HEK293 (cell line): ENCODE measurements at regions not wholly inside any gene's neighbourhood (a gene's known extent, or its start where the extent isn't known, plus 50 kb on each side); places are given as distances from the start of the nearest gene placed in this dataset.

Experiments used
- CTCF ChIA-PET: fragments of 350-600 bp; formaldehyde crosslinking; extraction: SDS; loops from one replicate; lab custom pipeline; 2021; ENCODE audit warnings: antibody characterized with exemption; lab: Yijun Ruan, JAX
- POLR2A ChIA-PET: fragments of 300-600 bp; formaldehyde crosslinking; extraction: SDS; loops from one replicate; lab custom pipeline; 2020; ENCODE audit warnings: antibody characterized with exemption, inconsistent platforms; lab: Yijun Ruan, JAX
- H3K27ac ChIP-seq: fragments of 200-500 bp; sonication (Bioruptor generic); 2 replicates; pipeline ENCODE4 v1.5.1; 2014; ENCODE audit warnings: low read depth, low read length, control low read depth, inconsistent platforms; ENCODE audit errors: extremely low read depth
- H3K36me3 ChIP-seq, 2 experiments: fragments of 200-500 bp in 1 of 2; sonication (Bioruptor generic) in 1 of 2; 1 replicate in 1 of 2; 2 replicates in 1 of 2; pipeline ENCODE4 v1.5.1; 2014 to 2017; ENCODE audit warnings: inconsistent platforms in 2 of 2, low read length in 2 of 2; ENCODE audit not compliant: control insufficient read depth in 2 of 2, insufficient read depth in 1 of 2
- H3K4me1 ChIP-seq: fragments of 200-500 bp; sonication (Bioruptor generic); 2 replicates; pipeline ENCODE4 v1.5.1; 2014; ENCODE audit warnings: mild to moderate bottlenecking, low read length, inconsistent platforms; ENCODE audit not compliant: control insufficient read depth, insufficient read depth
- H3K4me3 ChIP-seq: 2 replicates; pipeline ENCODE4 v1.5.1; 2011; ENCODE audit warnings: low read depth, mild to moderate bottlenecking, control low read depth, low read length, moderate library complexity
- H3K9me3 ChIP-seq: fragments of 200-500 bp; sonication (Bioruptor generic); 2 replicates; pipeline ENCODE4 v1.5.1; 2014; ENCODE audit warnings: low read depth, low read length, inconsistent platforms; ENCODE audit not compliant: control insufficient read depth, insufficient read depth
- FEZF1 ChIP-seq: fragments of 450-650 bp; formaldehyde crosslinking; IDR thresholded peaks from 2 replicates; pipeline ENCODE4 v1.5.1; 2016; ENCODE audit warnings: missing biosample characterization, missing genetic modification characterization
- GFI1B ChIP-seq: fragments of 450-650 bp; formaldehyde crosslinking; IDR thresholded peaks from 2 replicates; pipeline ENCODE4 v1.5.1; 2016; ENCODE audit warnings: missing biosample characterization, missing genetic modification characterization
- GLIS1 ChIP-seq: fragments of 450-650 bp; formaldehyde crosslinking; IDR thresholded peaks from 2 replicates; pipeline ENCODE4 v1.5.1; 2016; ENCODE audit warnings: missing biosample characterization, missing genetic modification characterization
- REPIN1 ChIP-seq: fragments of 450-650 bp; formaldehyde crosslinking; IDR thresholded peaks from 2 replicates; pipeline ENCODE4 v1.5.1; 2017; ENCODE audit warnings: missing biosample characterization, missing genetic modification characterization, low read depth
- SETDB1 ChIP-seq: IDR thresholded peaks from one replicate; pipeline ENCODE4 v1.6.1; 2017; ENCODE audit warnings: mild to moderate bottlenecking, low read length, moderate library complexity, mixed read lengths; ENCODE audit not compliant: insufficient read length
- ZFP41 ChIP-seq: fragments of 450-650 bp; formaldehyde crosslinking; IDR thresholded peaks from 2 replicates; pipeline ENCODE4 v1.5.1; 2016; ENCODE audit warnings: missing biosample characterization, missing genetic modification characterization, borderline replicate concordance
- ZNF146 ChIP-seq: fragments of 450-650 bp; formaldehyde crosslinking; IDR thresholded peaks from 2 replicates; pipeline ENCODE4 v1.5.1; 2016; ENCODE audit warnings: missing biosample characterization, missing genetic modification characterization
- ZNF2 ChIP-seq: fragments of 450-650 bp; formaldehyde crosslinking; IDR thresholded peaks from 2 replicates; pipeline ENCODE4 v1.5.1; 2016; ENCODE audit warnings: missing biosample characterization, missing genetic modification characterization
- ZNF23 ChIP-seq: fragments of 450-650 bp; formaldehyde crosslinking; IDR thresholded peaks from 2 replicates; pipeline ENCODE4 v1.5.1; 2016; ENCODE audit warnings: missing biosample characterization, missing genetic modification characterization, borderline replicate concordance
- ZNF239 ChIP-seq: fragments of 450-650 bp; formaldehyde crosslinking; IDR thresholded peaks from 2 replicates; pipeline ENCODE4 v1.5.1; 2016; ENCODE audit warnings: missing biosample characterization, missing genetic modification characterization
- TF ChIP-seq, protein P1 (sequence below): fragments of 450-650 bp; formaldehyde crosslinking; IDR thresholded peaks from 2 replicates; pipeline ENCODE4 v1.5.1; 2016; ENCODE audit warnings: missing biosample characterization, missing genetic modification characterization
- TF ChIP-seq, protein P2 (sequence below): fragments of 450-650 bp; formaldehyde crosslinking; IDR thresholded peaks from 2 replicates; pipeline ENCODE4 v1.5.1; 2017; ENCODE audit warnings: missing biosample characterization, missing genetic modification characterization
- TF ChIP-seq, protein P3 (sequence below): fragments of 450-650 bp; formaldehyde crosslinking; IDR thresholded peaks from 2 replicates; pipeline ENCODE4 v1.5.1; 2017; ENCODE audit warnings: missing biosample characterization, missing genetic modification characterization
- TF ChIP-seq, protein P4 (sequence below): fragments of 450-650 bp; formaldehyde crosslinking; IDR thresholded peaks from 2 replicates; pipeline ENCODE4 v1.5.1; 2016; ENCODE audit warnings: missing biosample characterization, missing genetic modification characterization, borderline replicate concordance
- TF ChIP-seq, protein P5 (sequence below): fragments of 450-650 bp; formaldehyde crosslinking; IDR thresholded peaks from 2 replicates; pipeline ENCODE4 v1.5.1; 2016; ENCODE audit warnings: missing biosample characterization, missing genetic modification characterization
- TF ChIP-seq, protein P6 (sequence below): sonication (generic); formaldehyde crosslinking; IDR thresholded peaks from 2 replicates; pipeline ENCODE4 v1.8.1; 2022; ENCODE audit warnings: mild to moderate bottlenecking, moderate library complexity, missing genetic modification reagents

DNA sequence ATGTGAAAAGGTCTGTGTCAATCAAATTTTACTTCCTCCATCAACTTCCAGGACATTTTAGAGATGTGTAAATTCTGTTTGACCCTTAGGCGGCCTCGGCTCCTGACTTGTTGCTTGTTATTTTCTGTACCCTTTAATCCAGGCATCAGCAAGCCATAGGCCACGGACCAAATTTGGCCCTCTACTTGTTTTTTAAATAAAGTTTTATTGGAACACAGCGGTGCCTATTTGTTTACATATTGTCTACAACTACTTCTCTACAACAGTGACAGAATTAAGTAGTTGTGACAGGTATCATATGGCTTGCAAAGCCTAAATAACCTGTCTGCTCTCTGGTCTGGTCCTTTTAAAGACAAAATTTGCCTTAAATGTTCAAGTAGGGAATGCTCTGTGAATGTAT lies 132.1 kb downstream of the AACS start:
- CTCF ChIA-PET = interaction anchor here (0.9 to 1.3 kb wide), 2 partner anchors 10 kb away, joined by 4 to 8 read pairs; no protein-coding TSS in a partner anchor
- POLR2A ChIA-PET = no interaction called here

DNA sequence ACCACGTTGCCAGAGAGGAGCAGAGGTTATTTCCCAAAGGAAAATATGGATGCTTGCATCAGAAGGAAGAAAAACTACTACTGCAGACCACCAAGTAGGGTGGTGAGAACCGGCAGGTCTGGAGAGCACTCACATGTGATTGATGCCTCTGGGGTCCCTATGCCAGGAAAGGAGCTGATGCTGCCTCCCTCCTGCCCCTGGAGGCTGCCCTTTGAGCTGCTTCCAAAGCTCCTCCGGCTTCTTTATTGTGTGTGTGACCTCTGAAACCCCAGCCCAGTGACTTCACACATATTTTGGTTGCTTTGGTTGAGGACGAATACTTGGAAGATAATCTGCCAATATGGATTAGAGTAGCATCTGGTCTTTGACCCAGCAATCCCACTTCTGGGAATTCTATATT lies 133.4 kb downstream of the AACS start:
- POLR2A ChIA-PET = no interaction called here

More for the DNA sequence above, 132.1 kb downstream of the AACS start:
- Histone ChIP-seq H3K27ac (no peak overlapping the region), H3K9me3 (no peaks in the 10 kb centered on the region), H3K4me3 (no peak overlapping the region), H3K4me1 (no peaks in the 10 kb centered on the region), H3K36me3 (no peaks in the 10 kb centered on the region)
- TF ChIP-seq ZNF239 = no peak

More for the DNA sequence above, 133.4 kb downstream of the AACS start:
- no peaks in the 10 kb centered on the region for H3K9me3 ChIP-seq
- no peaks in the 10 kb centered on the region for H3K4me1 ChIP-seq
- H3K36me3 ChIP-seq = no peaks in the 10 kb centered on the region
- no peak overlapping the region for H3K4me3 ChIP-seq
- CTCF ChIA-PET = interaction anchor here (0.6 to 1.3 kb wide), 5 partner anchors 9 to 361 kb away, joined by 3 to 5 read pairs (median 4); no protein-coding TSS in a partner anchor
- TF ChIP-seq ZFP41 (tag by site-specific recombination) = no peak
- TF ChIP-seq, protein P1, sequence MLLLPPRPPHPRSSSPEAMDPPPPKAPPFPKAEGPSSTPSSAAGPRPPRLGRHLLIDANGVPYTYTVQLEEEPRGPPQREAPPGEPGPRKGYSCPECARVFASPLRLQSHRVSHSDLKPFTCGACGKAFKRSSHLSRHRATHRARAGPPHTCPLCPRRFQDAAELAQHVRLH (tag by site-specific recombination) = no peak
- TF ChIP-seq ZNF23 = no peak
- no peak for TF ChIP-seq ZNF146 (tag by site-specific recombination)
- TF ChIP-seq, protein P2, sequence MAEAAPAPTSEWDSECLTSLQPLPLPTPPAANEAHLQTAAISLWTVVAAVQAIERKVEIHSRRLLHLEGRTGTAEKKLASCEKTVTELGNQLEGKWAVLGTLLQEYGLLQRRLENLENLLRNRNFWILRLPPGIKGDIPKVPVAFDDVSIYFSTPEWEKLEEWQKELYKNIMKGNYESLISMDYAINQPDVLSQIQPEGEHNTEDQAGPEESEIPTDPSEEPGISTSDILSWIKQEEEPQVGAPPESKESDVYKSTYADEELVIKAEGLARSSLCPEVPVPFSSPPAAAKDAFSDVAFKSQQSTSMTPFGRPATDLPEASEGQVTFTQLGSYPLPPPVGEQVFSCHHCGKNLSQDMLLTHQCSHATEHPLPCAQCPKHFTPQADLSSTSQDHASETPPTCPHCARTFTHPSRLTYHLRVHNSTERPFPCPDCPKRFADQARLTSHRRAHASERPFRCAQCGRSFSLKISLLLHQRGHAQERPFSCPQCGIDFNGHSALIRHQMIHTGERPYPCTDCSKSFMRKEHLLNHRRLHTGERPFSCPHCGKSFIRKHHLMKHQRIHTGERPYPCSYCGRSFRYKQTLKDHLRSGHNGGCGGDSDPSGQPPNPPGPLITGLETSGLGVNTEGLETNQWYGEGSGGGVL (tag by site-specific recombination) = no peak
- TF ChIP-seq ZNF2 = no peak
- TF ChIP-seq FEZF1 = no peak
- no peak for TF ChIP-seq REPIN1 (tag by site-specific recombination)
- TF ChIP-seq, protein P3, sequence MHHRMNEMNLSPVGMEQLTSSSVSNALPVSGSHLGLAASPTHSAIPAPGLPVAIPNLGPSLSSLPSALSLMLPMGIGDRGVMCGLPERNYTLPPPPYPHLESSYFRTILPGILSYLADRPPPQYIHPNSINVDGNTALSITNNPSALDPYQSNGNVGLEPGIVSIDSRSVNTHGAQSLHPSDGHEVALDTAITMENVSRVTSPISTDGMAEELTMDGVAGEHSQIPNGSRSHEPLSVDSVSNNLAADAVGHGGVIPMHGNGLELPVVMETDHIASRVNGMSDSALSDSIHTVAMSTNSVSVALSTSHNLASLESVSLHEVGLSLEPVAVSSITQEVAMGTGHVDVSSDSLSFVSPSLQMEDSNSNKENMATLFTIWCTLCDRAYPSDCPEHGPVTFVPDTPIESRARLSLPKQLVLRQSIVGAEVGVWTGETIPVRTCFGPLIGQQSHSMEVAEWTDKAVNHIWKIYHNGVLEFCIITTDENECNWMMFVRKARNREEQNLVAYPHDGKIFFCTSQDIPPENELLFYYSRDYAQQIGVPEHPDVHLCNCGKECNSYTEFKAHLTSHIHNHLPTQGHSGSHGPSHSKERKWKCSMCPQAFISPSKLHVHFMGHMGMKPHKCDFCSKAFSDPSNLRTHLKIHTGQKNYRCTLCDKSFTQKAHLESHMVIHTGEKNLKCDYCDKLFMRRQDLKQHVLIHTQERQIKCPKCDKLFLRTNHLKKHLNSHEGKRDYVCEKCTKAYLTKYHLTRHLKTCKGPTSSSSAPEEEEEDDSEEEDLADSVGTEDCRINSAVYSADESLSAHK (tag by site-specific recombination) = no peak
- no peak for TF ChIP-seq GFI1B (tag by site-specific recombination)
- TF ChIP-seq GLIS1 (tag by site-specific recombination) = no peak
- TF ChIP-seq, protein P4, sequence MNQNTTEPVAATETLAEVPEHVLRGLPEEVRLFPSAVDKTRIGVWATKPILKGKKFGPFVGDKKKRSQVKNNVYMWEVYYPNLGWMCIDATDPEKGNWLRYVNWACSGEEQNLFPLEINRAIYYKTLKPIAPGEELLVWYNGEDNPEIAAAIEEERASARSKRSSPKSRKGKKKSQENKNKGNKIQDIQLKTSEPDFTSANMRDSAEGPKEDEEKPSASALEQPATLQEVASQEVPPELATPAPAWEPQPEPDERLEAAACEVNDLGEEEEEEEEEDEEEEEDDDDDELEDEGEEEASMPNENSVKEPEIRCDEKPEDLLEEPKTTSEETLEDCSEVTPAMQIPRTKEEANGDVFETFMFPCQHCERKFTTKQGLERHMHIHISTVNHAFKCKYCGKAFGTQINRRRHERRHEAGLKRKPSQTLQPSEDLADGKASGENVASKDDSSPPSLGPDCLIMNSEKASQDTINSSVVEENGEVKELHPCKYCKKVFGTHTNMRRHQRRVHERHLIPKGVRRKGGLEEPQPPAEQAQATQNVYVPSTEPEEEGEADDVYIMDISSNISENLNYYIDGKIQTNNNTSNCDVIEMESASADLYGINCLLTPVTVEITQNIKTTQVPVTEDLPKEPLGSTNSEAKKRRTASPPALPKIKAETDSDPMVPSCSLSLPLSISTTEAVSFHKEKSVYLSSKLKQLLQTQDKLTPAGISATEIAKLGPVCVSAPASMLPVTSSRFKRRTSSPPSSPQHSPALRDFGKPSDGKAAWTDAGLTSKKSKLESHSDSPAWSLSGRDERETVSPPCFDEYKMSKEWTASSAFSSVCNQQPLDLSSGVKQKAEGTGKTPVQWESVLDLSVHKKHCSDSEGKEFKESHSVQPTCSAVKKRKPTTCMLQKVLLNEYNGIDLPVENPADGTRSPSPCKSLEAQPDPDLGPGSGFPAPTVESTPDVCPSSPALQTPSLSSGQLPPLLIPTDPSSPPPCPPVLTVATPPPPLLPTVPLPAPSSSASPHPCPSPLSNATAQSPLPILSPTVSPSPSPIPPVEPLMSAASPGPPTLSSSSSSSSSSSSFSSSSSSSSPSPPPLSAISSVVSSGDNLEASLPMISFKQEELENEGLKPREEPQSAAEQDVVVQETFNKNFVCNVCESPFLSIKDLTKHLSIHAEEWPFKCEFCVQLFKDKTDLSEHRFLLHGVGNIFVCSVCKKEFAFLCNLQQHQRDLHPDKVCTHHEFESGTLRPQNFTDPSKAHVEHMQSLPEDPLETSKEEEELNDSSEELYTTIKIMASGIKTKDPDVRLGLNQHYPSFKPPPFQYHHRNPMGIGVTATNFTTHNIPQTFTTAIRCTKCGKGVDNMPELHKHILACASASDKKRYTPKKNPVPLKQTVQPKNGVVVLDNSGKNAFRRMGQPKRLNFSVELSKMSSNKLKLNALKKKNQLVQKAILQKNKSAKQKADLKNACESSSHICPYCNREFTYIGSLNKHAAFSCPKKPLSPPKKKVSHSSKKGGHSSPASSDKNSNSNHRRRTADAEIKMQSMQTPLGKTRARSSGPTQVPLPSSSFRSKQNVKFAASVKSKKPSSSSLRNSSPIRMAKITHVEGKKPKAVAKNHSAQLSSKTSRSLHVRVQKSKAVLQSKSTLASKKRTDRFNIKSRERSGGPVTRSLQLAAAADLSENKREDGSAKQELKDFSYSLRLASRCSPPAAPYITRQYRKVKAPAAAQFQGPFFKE = no peak
- TF ChIP-seq SETDB1 = no peak
- TF ChIP-seq, protein P5, sequence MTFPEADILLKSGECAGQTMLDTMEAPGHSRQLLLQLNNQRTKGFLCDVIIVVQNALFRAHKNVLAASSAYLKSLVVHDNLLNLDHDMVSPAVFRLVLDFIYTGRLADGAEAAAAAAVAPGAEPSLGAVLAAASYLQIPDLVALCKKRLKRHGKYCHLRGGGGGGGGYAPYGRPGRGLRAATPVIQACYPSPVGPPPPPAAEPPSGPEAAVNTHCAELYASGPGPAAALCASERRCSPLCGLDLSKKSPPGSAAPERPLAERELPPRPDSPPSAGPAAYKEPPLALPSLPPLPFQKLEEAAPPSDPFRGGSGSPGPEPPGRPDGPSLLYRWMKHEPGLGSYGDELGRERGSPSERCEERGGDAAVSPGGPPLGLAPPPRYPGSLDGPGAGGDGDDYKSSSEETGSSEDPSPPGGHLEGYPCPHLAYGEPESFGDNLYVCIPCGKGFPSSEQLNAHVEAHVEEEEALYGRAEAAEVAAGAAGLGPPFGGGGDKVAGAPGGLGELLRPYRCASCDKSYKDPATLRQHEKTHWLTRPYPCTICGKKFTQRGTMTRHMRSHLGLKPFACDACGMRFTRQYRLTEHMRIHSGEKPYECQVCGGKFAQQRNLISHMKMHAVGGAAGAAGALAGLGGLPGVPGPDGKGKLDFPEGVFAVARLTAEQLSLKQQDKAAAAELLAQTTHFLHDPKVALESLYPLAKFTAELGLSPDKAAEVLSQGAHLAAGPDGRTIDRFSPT (tag by site-specific recombination) = no peak
- TF ChIP-seq, protein P6, sequence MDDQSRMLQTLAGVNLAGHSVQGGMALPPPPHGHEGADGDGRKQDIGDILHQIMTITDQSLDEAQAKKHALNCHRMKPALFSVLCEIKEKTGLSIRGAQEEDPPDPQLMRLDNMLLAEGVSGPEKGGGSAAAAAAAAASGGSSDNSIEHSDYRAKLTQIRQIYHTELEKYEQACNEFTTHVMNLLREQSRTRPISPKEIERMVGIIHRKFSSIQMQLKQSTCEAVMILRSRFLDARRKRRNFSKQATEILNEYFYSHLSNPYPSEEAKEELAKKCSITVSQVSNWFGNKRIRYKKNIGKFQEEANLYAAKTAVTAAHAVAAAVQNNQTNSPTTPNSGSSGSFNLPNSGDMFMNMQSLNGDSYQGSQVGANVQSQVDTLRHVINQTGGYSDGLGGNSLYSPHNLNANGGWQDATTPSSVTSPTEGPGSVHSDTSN (CRISPR knock-in tag) = no peak
- TF ChIP-seq, all 188 proteins: peak for 0
- H3K27ac ChIP-seq = no peak overlapping the region
